Activated CD4-positive, alpha-beta T cell treated with anti-CD3 and anti-CD28 coated beads, Interleukin-2, amount 10 ng/mL, durations not matched to agents 24 days and 14 days (primary cell): ENCODE measurements at regions not wholly inside any gene's neighbourhood (a gene's known extent, or its start where the extent isn't known, plus 50 kb on each side); places are given as distances from the start of the nearest gene placed in this dataset.
"Not testable (repeated sequence)": the region's sequence is repeated elsewhere in the genome, so short reads cannot be mapped to it uniquely, and the experiment has no call there.

Experiments used
- DNase-seq: peaks from one replicate; pipeline ENCODE4 v3.0.0; 2022
- H3K27ac Mint-ChIP-seq: one replicate; pipeline ENCODE4 v1.8.0; 2022; ENCODE audit warnings: mild to moderate bottlenecking, mixed read lengths
- H3K27me3 Mint-ChIP-seq: one replicate; pipeline ENCODE4 v1.8.0; 2022; ENCODE audit warnings: mixed read lengths
- H3K36me3 Mint-ChIP-seq: one replicate; pipeline ENCODE4 v1.8.0; 2022; ENCODE audit warnings: low read depth, mild to moderate bottlenecking, mixed read lengths
- H3K4me1 Mint-ChIP-seq: one replicate; pipeline ENCODE4 v1.8.0; 2021; ENCODE audit warnings: mixed read lengths
- H3K4me3 Mint-ChIP-seq: one replicate; pipeline ENCODE4 v1.8.0; 2022; ENCODE audit warnings: mild to moderate bottlenecking, moderate library complexity, mixed read lengths
- H3K9me3 Mint-ChIP-seq: one replicate; pipeline ENCODE4 v1.8.0; 2021; ENCODE audit warnings: mixed read lengths
- intact Hi-C: fragments of 100-400 bp; cut with micrococcal nuclease; formaldehyde crosslinking; loops from one replicate; pipeline ENCODE4 v1.15.1; 2023

GRCh38 chr9:11149065-11149464 is 536.3 kb upstream of the PTPRD start:
- no peaks in the 10 kb centered on the region for H3K9me3 Mint-ChIP-seq
- H3K27me3 Mint-ChIP-seq: no peaks in the 10 kb centered on the region
- H3K4me3 Mint-ChIP-seq: no peak overlapping the region
- DNase-seq: no peak
- no peaks in the 10 kb centered on the region for H3K4me1 Mint-ChIP-seq
- H3K27ac Mint-ChIP-seq: no peak overlapping the region
- H3K36me3 Mint-ChIP-seq: no peaks in the 10 kb centered on the region
- intact Hi-C loops: no loop called here

DNA sequence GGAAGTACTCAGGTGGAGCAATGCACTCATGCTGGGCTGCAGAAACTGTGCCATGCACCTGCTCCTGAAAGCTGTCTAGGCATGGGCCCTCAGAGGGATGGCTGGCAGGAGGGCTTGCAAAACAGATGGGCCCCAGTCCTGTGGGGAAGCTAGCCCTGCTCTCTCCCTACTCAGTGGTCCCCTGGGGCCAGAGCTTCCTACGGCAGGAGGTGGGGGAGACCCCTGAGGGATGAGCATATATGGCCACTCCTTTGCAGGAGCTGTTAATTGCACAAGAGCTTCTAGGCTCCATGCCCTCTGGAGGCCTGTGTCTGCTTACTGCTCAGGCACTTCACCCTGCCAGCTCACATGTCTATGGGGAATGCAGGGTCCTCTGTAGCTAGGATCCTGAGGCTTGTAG is 545.3 kb upstream of the PTPRD start:
- intact Hi-C loops: no loop called here
- DNase-seq: no peak
- Mint-ChIP-seq H3K9me3 (peaks cover 14% of the 10 kb centered on the region), H3K36me3 (no peaks in the 10 kb centered on the region), H3K27me3 (no peaks in the 10 kb centered on the region), H3K4me1 (no peaks in the 10 kb centered on the region), H3K27ac (no peak overlapping the region), H3K4me3 (no peak overlapping the region)

DNA sequence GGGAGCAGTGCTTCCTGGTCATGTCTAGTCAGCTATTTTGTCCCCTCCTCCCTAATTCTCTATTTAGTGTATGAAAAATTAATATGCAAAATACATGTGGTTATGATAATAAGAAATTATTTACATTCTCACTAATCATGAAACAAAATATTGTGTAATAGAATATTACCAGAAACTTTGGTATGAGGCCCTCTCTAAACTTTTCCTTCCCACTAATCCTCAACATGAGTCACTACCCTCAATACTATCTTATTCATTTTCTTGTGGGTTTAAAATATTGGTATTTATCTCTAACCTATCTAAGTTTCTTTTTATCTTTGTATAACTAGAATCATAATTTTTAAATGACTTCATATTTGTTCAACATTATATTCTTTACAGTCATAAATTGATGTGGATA is 545.9 kb upstream of the PTPRD start:
- Mint-ChIP-seq H3K4me3 (no peak overlapping the region), H3K36me3 (no peaks in the 10 kb centered on the region), H3K27ac (no peak overlapping the region), H3K27me3 (no peaks in the 10 kb centered on the region), H3K9me3 (peaks cover 15% of the 10 kb centered on the region), H3K4me1 (no peaks in the 10 kb centered on the region)
- intact Hi-C loops: no loop called here
- DNase-seq: no peak

GRCh38 chr9:11159318-11159862 is 546.6 kb upstream of the PTPRD start:
- intact Hi-C loops: no loop called here
- Mint-ChIP-seq H3K27me3 (no peaks in the 10 kb centered on the region), H3K9me3 (peaks cover 20% of the 10 kb centered on the region), H3K4me1 (no peaks in the 10 kb centered on the region), H3K4me3 (no peak overlapping the region), H3K36me3 (no peaks in the 10 kb centered on the region), H3K27ac (no peak overlapping the region)
- DNase-seq: no peak

DNA sequence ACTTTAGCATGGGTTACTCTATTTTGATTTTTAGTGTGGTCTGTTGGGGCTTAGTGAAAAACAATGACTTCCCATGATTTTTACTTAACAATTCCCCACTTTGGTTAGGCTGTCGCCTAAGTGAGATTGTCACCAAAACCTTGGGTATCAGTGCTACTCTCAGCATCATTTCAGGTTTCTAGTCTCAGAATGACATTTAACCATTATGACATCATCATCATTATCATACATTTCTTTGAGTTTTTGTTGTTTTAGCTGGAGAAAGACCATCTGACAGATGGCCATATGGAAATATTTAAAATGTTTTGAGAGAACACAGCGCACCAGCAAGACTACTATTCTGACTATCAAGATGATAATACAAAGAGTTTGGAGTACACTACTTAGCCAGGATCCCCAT is 551.0 kb upstream of the PTPRD start:
- H3K27me3 Mint-ChIP-seq: no peaks in the 10 kb centered on the region
- peaks cover 10% of the 10 kb centered on the region for H3K9me3 Mint-ChIP-seq
- no peak for DNase-seq

GRCh38 chr9:11182001-11182400 is 569.2 kb upstream of the PTPRD start:
- no peak for DNase-seq
- Mint-ChIP-seq H3K4me3 (no peak overlapping the region), H3K9me3 (peaks cover 9% of the 10 kb centered on the region), H3K27ac (no peak overlapping the region), H3K27me3 (no peaks in the 10 kb centered on the region), H3K4me1 (no peaks in the 10 kb centered on the region), H3K36me3 (no peaks in the 10 kb centered on the region)
- intact Hi-C loops: no loop called here

More for the DNA sequence above, 551.0 kb upstream of the PTPRD start:
- H3K4me3 Mint-ChIP-seq: no peak overlapping the region
- H3K27ac Mint-ChIP-seq: no peak overlapping the region
- no peaks in the 10 kb centered on the region for H3K36me3 Mint-ChIP-seq
- H3K4me1 Mint-ChIP-seq: no peaks in the 10 kb centered on the region
- intact Hi-C loops: no loop called here

DNA sequence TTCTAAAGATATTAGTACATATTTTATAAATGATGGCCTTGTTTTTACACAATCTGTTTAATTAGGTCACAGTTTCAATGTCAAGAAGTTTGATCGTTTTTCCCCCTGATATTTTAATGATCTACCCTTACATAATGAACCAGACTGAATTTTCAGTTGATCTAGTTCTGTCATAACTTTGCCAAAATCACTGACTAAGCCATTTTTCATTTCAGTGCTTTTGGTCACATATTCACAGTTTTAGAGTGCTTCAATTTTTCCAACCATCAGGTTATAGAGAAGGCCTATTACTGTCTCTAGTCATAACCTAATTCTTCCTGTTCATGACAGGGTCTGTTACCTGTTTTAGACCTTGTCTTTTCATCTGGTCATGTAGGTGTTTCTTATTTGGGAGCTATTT is 577.9 kb upstream of the PTPRD start:
- Mint-ChIP-seq H3K4me3 (no peak overlapping the region), H3K9me3 (no peaks in the 10 kb centered on the region), H3K27ac (no peak overlapping the region), H3K4me1 (no peaks in the 10 kb centered on the region), H3K27me3 (no peaks in the 10 kb centered on the region), H3K36me3 (no peaks in the 10 kb centered on the region)
- DNase-seq: no peak
- intact Hi-C loops: no loop called here

DNA sequence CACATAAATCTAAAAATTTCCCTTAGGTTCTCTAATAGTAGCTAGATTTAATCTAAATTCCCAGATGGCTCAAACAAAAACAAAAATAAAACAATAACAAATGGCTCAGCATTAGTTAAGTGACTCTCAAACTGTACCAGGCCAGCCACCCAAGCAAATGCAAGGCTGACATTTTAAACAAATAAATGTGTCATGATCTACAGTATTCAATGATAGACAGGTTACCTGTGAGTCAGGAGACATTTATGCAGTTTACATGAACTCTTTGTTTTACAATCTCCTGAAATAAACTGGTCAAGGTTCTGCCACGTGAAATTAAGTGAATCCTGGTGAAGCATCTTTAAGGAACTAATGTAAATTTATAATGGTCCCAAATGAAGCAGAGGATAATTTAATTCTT is 580.2 kb upstream of the PTPRD start:
- Mint-ChIP-seq H3K27ac (no peak overlapping the region), H3K4me3 (no peak overlapping the region), H3K27me3 (no peaks in the 10 kb centered on the region), H3K4me1 (no peaks in the 10 kb centered on the region), H3K36me3 (no peaks in the 10 kb centered on the region), H3K9me3 (peaks cover 3% of the 10 kb centered on the region)
- no peak for DNase-seq
- intact Hi-C loops: no loop called here

DNA sequence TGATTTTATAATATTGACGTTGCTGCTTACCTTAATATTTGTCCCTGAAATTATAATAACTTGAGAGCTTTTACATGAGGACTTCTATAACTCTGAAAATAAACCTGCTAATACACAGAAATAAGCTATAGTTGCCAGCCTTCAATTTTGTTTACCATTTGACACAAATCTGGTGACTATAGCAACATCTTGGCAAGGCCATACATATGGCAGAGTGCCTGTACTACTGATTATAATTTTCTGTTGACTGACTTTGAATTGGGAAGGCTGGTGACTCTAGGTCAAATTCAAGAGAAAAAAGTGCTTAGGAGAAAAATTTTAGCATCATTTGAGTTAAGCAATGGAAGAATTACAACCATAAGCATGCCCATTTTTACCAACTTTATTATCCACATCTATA is 581.4 kb upstream of the PTPRD start:
- H3K4me3 Mint-ChIP-seq: no peak overlapping the region
- no peak overlapping the region for H3K27ac Mint-ChIP-seq
- intact Hi-C loops: no loop called here
- no peaks in the 10 kb centered on the region for H3K27me3 Mint-ChIP-seq
- no peak for DNase-seq
- H3K4me1 Mint-ChIP-seq: no peaks in the 10 kb centered on the region
- H3K36me3 Mint-ChIP-seq: no peaks in the 10 kb centered on the region
- H3K9me3 Mint-ChIP-seq: peaks cover 3% of the 10 kb centered on the region

GRCh38 chr9:11196840-11197365 is 584.1 kb upstream of the PTPRD start:
- H3K36me3 Mint-ChIP-seq, DNase-seq, H3K9me3 Mint-ChIP-seq, H3K4me1 Mint-ChIP-seq, H3K27me3 Mint-ChIP-seq, H3K4me3 Mint-ChIP-seq, H3K27ac Mint-ChIP-seq, intact Hi-C loops: not testable (repeated sequence)

- no peak for DNase-seq
- no peak overlapping the region for H3K4me3 Mint-ChIP-seq
- intact Hi-C loops: no loop called here
- H3K9me3 Mint-ChIP-seq: peaks cover 3% of the 10 kb centered on the region
- no peaks in the 10 kb centered on the region for H3K4me1 Mint-ChIP-seq
- H3K36me3 Mint-ChIP-seq: no peaks in the 10 kb centered on the region
- no peaks in the 10 kb centered on the region for H3K27me3 Mint-ChIP-seq
- no peak overlapping the region for H3K27ac Mint-ChIP-seq
Measured at GRCh38 chr9:11199335-11199734, 586.5 kb upstream of the PTPRD start.

DNA sequence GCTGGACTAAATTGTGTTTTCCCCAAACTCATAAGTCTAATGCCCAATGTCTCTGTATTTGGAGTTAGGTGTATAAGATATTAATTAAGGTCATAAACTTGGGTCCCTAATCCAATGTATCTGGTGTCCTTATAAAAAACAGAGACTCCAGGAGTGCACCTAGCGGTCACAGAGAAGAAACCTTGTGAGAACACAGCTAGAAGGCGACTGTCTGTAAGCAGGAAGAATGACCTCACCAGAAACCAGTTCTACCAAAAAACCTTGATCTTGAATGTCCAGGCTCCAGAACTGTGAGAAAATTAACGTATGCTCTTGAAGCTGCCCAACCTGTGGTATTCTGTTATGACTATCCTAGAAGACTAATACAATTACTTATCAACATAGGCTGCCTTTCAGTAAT is 591.7 kb upstream of the PTPRD start:
- Mint-ChIP-seq H3K9me3 (no peaks in the 10 kb centered on the region), H3K27ac (no peak overlapping the region), H3K4me3 (no peak overlapping the region), H3K36me3 (no peaks in the 10 kb centered on the region), H3K27me3 (no peaks in the 10 kb centered on the region), H3K4me1 (no peaks in the 10 kb centered on the region)
- intact Hi-C loops: no loop called here
- DNase-seq: no peak

DNA sequence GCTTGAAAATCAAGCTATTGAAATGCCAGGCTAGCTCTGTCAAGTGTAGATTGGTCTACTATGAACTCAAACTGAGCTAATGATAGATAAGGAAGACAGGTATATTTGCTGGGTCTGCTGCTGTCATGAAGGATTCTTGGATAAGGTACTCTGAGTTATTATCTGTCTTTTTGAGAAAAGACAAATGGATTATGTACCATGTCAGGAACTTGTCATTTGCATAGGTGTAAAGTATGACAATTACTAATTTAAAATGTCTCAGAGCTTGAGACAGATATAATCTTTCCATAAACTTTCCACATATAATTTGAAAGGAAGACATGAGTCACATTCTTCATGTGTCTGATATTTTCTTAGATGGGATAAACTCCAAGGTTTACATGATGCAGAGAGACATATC is 594.1 kb upstream of the PTPRD start:
- intact Hi-C loops: no loop called here

GRCh38 chr9:11233696-11234095 is 620.9 kb upstream of the PTPRD start:
- no peak overlapping the region for H3K4me3 Mint-ChIP-seq
- no peaks in the 10 kb centered on the region for H3K27me3 Mint-ChIP-seq
- H3K27ac Mint-ChIP-seq: no peak overlapping the region
- H3K4me1 Mint-ChIP-seq: no peaks in the 10 kb centered on the region
- DNase-seq: no peak
- intact Hi-C loops: no loop called here
- peaks cover 13% of the 10 kb centered on the region for H3K9me3 Mint-ChIP-seq
- no peaks in the 10 kb centered on the region for H3K36me3 Mint-ChIP-seq

More for the DNA sequence above, 594.1 kb upstream of the PTPRD start:
- H3K9me3 Mint-ChIP-seq: peaks cover 5% of the 10 kb centered on the region
- H3K4me1 Mint-ChIP-seq: no peaks in the 10 kb centered on the region
- no peak for DNase-seq
- H3K27ac Mint-ChIP-seq: no peak overlapping the region
- no peaks in the 10 kb centered on the region for H3K36me3 Mint-ChIP-seq
- no peaks in the 10 kb centered on the region for H3K27me3 Mint-ChIP-seq
- H3K4me3 Mint-ChIP-seq: no peak overlapping the region

DNA sequence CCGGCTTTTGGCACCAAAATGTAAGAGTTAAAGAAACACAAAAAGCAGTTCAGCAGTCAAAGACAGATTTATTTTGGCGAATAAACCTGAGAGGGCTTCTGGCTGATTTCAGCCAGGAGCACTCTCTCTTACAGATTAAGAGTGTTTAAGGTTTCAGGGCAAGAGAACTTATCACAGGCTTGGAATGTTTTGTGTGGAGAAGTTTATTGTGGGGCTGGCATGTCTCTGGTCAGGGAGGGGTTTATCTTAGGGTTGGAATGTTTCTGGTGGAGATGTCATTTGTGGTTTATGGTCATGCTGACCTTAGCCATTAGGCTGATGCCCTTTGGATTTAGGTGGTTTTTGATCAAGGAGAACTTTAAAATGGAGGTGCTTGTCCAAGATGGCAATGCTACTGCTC is 622.3 kb upstream of the PTPRD start:
- no peaks in the 10 kb centered on the region for H3K36me3 Mint-ChIP-seq
- no peak for DNase-seq
- H3K9me3 Mint-ChIP-seq: peaks cover 13% of the 10 kb centered on the region
- intact Hi-C loops: no loop called here
- H3K27me3 Mint-ChIP-seq: no peaks in the 10 kb centered on the region
- H3K27ac Mint-ChIP-seq: no peak overlapping the region
- H3K4me3 Mint-ChIP-seq: no peak overlapping the region
- no peaks in the 10 kb centered on the region for H3K4me1 Mint-ChIP-seq
